CD4-positive, alpha-beta T cell treated with Interleukin-12 subunit alpha and Interleukin-12 subunit beta, for 1 hour (primary cell): ENCODE measurements at regions not wholly inside any gene's neighbourhood (a gene's known extent, or its start where the extent isn't known, plus 50 kb on each side); places are given as distances from the start of the nearest gene placed in this dataset.

Experiments
- DNase-seq: peaks from one replicate; pipeline ENCODE4 v3.0.0-alpha.2; 2020

DNA sequence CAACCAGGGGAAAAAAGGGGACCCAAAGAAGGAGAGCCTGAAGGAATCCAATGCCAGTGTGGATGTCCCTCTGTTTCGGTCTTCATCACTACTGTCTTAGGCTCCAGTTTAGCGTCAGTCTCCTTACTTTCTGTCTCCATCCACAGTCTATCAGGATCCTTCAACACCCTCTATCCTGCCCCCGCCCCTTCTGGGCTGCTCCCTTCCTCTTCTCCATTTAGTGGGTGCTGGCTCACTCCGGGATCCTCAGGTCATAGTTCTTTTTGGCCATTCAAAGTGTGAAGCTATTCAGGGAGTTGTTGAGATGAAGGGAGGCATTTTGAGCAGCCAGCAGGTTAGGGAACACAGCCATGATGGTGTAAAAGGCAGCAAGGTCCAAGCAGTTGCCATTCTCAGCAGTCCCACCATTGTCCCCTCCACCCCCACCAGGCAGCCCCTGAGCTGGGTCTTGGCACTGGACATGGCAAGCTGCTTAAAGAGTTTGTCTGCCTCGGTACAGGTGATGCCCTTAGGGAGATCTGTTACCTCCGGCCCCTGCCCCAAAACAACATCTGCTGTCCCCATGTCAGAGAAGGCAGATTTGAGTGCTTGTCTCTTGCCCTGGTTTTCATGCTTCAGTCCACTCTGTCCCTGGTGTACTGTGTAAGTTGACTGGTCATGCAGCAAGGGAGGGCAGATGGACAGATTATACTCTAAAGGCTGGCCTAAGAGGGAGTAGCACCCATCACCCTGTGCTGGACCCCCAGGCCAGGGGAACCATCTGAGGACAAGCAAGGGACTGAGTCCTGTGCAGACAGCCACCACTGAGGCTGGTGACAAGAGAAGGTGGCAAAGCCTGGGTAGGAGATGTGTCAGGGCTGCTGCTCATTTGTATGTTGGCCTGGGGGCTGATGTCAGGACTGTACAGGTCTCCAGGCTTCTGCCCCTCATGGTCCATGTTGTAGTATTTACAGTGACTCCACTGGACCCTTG, 842.0 kb downstream of the HACE1 start:
- no peak for DNase-seq

DNA sequence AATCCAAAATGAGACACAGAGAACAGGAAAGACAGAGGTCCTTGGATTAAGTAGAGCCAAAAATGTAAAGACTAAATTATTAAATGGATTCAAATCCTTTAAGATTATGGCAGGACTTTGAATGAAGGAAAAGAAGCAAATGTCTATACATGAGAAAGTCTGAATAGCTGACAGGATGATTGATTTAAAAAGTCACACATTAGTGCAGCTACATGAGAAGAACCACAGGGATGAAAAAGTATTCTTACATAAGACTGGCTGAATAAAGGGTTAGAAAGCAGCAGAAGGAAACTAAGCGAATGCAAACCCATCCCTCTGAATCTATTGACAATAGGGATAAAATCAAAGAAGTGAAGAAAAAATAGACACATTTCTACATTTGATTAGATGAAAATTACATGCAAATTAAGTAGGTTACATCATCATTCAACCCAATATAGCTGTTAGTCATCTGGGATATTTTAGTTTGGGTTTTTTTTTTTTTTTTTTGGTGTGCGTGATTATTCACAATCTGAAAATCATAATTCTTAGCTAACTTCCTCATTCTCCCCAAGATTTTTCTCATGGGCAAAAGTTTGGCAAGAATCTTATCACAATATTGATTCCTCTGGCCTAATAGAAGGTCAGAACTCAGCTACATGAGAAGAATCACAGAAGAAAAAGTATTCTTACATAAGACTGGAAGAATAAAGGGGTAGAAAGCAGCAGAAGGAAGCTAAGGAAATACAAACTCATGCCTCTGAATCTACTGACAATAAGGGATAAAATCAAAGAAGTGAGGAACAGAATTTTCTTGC, 845.4 kb downstream of the HACE1 start:
- DNase-seq = no peak

DNA sequence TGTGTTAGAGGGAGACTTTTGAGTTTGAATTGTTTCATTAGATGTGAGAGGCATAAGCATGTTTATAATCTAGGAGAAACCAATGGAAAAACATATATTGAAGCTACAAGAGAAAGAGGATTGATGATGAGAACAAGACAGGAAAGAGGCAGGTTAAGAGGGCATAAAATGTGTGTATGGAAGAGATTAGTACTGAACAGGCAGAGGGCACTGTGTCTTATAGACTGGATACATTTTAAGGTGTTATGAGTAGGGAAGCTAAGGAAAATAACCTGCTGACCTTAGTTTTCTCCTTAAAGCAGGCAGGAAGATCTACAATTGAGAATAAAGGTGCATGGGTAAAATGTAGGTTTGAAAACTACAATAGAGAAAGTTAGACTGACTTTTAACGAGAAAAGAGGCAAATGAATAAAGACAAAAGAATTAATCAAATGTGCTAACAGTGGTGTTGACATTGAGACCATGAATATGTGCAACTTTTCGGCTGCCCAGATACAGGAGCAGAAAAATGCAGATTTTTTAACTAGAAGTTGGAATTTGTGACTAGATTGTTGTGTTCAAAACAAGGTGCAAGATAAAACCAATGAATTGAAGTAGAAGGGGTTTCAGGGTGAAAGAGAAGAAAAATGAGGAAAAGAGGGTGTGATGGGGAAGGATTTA, 846.3 kb downstream of the HACE1 start:
- no peak for DNase-seq

DNA sequence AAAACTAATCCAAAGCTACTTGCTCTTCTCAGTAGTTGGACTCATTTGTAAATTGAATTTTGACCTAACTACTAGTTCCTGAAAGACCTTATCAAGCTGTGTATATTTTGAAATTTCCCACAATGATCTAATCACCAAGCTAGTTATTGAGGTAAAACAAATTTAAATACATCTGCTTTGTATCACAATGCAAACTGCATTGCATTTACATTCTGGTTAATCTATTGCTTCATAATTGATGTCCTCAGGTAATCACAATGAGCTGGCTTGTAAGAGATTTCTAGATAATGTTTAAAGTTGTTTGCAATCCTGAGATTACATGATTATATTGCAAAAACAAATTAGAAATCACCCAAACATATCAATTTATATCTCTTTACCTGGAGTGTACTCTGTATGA, 848.8 kb downstream of the HACE1 start:
- DNase-seq = no peak

DNA sequence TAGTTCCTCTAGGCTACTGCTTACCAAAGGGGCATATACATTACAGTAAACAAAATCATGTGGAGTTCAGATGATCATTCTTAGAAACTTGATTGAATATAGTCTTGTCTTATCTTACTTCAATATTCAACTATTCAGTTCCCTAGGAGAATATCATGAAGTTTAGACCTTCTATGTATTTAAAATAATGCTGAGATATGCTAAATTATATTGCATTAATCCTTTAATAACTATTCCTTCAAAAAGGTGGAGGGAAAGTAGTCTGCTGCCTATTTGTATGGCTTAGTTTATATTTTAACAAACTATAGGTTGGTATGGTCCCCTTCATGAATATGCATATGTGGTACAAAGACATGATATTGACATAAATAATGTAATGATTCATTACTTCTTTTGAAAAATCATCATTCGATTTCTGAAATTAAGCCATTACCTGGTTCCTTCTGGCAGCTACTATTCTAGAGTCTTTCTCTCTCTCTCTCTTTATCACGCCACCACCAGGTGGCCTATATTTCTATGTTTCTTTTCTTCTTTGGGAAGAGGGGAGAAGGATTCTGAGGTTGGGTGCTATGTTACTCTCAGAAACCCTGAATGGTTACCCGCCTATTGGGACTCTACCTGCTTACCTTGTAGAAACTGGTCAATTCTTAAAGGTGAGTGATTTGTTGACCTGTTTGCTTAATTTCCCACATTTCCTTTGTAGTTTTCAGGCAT, 855.8 kb downstream of the HACE1 start:
- DNase-seq = no peak

DNA sequence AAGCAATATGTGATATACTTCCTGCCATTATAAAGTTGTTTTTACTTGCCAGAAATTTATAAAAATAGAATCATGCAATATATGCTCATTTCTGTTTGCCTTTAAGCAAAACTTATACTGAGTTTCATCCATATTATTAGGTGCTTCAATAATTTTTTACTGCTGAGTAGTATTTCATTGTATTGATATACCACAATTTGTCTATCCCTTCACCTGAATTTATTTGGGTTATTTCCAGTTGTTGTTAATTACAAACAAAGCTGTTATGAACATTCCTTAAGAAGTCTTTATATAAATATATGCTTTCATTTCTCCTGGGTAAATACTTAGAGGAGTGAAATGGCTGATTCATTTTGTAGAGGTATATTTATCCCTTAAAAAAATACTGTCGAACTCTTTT, 864.1 kb downstream of the HACE1 start:
- DNase-seq = no peak

DNA sequence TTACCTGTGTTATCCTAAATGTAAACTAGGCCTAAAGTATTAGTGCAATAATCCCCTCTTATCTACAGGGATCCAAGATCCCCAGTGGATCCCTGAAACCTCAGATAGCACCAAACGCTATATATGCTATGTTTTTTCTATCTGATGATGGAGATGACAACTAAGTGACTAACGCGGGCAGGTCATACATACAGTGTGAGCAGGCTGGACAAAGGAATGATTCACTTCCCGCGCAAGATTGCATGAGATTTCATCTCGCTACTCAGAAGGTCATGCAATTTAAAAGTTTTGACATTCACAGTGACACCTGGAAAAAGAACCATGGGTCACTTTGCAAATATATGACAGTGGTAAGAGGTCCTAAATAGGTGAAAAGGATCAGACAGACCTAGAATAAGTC, 875.9 kb downstream of the HACE1 start:
- no peak for DNase-seq

DNA sequence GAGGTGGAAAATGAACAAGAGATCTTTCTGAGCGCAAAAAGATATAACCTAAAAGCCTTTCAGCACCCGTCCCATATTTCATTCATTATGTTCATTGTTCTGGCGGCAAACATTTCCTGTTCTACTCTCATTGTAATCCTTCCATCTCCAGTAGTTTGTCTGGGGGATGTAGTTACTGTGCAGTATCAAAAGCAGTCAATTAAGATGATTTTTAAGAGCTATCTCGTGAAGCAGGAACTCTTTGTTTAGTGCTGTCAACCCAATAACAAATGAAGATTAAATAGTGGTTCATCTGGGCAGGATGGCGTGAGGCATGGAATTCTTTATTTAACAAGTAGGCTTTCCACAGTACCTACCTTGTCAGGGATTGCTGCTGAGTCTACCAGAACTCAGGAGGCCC, 876.7 kb downstream of the HACE1 start:
- DNase-seq = no peak

DNA sequence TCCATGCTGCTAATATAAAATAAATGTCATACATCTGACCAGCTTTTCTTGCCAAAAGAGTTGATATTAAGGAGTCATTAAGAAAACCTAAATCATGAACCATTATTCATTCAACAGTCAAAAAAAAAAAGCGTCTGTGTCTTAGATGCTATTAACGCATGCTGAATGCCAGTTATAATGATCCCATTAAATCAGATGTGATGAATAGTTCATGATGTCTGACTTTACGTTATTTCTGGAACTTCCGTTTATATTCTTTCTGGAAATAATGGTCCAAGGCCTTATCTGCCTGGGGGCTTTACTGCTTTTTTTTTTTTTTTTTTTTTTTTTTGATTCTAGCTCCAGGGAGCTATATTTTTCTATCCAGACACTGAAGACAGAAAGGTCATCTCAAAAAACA, 877.1 kb downstream of the HACE1 start:
- no peak for DNase-seq

DNA sequence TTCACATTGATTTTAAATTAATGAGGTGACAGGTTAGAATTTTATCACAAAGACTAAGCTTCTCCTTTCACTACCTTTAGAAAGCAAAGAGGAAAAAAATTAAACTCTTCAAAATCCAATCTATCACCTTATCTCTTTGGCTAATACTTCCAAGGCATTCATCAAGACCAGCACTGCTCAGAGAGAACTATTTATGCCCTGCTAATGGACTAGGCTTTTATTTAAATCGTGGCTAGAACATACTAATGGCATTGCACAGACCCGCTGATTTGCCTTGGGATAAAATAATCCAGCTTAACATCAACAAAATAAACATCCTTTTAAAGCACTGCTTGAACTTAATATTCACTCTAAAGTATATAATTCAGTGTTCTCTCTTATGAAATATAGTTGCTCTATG, 880.4 kb downstream of the HACE1 start:
- DNase-seq = no peak

DNA sequence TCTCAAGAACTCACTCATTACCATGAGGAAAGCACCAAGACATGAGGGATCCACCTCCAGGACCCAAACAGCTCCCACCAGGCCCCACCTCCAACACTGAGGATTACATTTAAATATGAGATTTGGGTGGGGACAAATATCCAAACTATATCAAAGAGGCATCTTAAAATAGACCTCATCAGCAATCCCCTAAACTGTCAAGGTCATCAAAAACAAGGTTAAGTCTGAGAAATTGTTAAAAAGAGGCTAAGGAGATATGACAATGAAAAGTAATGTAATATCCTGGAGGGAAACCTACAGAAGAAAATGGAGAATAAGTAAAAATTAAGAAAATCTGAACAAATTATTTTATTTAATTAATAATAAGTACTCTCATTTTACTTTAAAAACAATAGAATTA, 922.3 kb downstream of the HACE1 start:
- no peak for DNase-seq

DNA sequence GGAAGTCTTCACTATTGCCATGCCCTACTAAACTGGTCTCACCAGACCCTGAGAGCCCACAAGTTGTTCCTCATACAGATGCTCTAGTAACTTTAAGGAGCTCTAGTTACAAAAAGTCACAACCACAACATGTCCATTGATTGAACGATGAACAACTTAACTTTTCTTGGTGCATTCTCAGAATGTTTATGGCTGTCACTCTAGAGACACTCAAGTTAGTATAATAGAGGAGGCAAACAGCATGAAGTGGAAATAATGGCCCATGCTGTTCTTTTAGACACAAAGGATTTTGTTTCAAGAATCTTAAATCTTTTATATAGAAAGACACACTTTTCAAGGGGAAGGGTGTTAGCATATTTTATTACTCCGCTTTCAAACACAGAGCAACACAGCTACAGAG, 934.4 kb downstream of the HACE1 start:
- DNase-seq = no peak

DNA sequence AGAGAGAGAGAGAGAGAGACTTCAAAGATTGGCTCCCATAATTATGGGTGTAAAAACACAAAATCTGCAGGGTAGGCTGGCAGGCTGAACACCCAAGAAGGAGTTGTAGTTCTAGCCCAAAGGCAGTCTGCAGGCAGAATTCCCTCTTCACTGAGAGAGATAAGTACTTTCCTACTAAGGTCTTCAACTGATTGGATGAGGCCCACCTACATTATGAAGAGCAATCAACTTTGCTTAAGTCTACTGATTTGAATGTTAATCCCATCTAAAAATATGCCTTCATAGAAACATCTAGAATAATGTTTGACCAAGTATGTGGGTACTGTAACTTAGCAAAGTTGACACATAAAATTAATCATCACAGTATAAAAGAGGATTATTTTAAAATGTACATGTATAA, 949.7 kb downstream of the HACE1 start:
- DNase-seq = no peak

DNA sequence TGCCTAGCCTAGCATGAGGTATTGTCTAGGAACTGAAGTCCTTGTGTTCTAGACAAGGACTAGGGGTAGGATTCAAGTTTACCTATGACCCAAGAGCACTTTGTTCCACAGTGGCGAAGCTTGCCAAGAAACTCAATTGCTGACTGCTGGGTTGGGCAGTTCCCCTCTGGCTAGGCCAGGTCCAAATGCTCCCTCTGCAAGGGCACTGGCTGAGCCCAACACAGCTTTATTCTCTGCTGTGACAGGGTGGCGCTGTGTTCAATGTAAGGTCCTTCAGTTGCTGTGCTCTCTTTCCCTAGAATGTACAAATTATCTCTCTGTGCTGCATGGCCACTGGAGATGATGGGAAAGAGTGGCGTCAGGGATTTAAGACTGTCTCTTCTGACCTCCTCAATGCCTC, 950.8 kb downstream of the HACE1 start:
- no peak for DNase-seq

DNA sequence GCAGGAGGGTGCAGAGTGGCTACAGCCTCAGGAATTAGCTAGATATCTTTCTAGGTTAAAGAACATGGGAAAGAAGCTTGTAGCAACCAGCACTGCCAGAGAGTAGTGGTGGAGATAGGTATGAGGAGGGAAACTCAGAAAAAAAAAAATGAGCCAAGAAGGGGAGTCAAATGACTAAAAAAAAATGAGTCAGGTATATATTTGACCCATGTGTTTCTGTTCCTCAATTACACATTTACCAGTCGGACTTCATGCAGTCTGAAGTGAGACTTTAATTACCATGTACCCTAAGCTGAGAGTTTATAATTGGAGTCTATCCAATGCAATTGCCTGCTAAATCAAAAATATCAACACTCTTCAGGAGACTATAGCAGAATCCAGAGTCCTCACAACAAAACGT, 964.6 kb downstream of the HACE1 start:
- no peak for DNase-seq

DNA sequence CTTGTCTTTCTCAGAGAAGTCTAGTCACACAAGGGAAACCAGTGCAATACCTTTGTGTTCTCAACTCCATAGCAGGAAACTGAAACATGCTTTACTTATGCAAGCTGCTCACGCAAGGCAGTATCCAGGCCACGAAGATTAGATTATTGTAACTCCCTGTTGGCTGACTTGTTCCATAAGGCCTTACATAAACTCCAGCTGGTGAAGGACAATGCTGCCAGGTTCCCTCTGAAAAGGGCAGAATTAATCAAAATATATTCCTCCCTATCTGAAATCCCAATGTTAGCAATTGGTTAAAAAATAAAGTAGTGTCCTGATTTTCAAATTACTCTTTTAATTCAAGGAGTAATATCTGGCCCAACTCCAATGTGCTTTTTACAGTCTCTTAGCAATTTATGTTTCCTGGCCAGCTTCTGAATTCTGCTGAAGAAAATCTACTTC, 966.6 kb downstream of the HACE1 start:
- DNase-seq = no peak

DNA sequence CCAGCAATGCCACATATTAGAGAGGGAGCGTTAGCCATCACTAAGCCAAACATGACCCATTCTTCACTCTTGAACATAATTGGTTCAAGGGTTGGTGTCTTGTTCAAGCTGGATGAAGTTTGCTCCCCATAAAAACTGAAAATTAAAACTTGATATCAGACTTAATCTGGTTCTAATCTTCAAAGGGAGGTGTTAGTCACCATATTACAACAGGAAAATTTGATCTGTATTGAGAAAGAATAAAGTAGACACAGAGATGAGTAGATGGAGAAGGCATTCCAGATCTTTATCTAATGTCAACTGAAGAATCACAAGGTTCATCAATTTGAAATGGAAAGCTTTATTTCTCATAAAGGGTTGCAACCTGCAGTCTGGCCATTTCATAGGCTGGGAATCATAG, 972.8 kb downstream of the HACE1 start:
- no peak for DNase-seq

DNA sequence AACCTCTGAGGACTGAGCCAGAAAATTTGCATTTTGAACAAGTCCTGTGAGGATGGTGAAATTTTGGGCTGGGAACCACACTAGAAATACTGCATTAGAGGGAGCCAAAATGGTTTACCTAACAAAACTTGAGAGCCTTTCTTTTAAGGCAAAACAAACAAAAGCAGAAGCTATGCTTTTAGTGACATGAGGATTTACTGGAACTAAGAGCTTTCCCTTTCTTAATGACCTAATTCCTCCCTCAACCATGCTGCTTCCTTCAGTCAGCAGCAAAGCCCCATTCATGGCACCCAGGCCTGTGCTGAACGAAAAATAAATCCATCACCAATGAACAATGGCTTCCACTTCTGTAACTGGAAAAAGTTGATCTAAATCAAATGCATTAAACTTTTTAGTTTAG, 974.3 kb downstream of the HACE1 start:
- DNase-seq = no peak

DNA sequence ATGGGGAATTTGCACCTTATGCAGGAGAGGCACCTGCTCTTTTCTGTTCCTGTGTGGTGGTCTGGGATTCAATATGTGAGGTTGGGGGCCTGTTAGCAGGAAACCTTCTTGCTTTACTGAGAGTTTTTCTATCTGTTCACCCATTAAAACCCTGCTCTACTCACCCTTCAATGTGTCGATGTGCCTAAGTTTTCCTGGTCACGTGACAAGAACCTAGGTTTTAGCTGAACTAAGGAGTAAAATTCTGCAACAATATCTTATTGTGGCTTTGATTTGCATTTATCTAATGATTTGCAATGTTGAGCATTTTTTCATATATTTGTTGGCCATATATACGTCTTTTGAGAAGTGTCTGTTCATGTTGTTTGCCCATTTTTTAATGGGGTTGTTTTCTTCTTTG, 979.9 kb downstream of the HACE1 start:
- no peak for DNase-seq

DNA sequence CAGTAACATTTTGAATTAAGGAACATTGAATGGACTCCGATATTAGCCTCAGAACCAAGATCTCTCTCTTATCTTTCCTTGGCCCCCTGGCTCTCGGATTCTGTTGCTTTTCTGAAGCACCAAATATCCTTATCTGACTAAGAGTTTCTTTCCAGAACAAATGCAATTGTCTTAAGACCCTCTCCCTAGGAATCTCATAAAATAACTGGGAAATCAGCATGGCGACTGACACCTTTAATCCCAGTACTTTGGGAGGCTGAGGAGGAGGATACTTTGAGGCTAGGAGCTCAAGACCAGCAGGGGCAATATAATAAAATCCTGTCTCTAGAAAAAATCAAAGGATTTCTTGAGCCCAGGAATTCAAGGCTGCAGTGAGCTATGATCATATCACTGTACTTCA, 984.5 kb downstream of the HACE1 start:
- no peak for DNase-seq

DNA sequence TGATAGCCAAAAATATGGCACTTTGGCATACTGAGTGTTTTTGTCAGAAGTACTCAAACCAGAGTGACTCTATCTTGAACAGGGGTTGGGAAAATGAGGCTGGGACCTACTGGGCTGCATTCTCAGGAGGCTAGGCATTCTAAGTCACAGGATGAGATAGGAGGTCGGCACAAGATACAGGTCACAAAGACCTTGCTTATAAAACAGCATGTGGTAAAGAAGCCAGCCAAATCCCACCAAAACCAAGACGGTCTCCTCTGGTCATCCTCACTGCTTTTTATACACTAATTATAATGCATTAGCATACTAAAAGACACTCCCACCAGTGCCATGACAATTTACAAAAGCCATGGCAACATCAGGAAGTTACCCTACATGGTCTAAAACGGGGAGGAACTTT, 985.1 kb downstream of the HACE1 start:
- no peak for DNase-seq

DNA sequence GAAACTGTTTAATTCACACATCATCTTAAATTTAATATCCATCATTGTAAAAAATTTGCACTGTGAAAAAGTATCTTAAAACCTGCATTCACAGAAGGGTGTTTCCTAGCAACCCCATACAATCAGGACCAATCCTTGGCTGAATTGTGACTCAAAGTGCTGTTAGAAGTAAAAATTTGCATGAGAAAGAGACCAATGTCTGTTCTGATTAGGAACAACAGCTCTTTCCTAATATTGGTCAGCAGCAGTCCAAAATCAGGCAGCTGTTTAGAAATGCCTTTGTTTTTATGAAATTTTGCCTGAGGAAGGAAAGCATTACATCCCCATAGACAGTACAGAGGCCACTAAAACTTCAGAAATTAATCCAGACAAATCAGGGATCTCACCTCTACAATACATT, 987.0 kb downstream of the HACE1 start:
- no peak for DNase-seq

DNA sequence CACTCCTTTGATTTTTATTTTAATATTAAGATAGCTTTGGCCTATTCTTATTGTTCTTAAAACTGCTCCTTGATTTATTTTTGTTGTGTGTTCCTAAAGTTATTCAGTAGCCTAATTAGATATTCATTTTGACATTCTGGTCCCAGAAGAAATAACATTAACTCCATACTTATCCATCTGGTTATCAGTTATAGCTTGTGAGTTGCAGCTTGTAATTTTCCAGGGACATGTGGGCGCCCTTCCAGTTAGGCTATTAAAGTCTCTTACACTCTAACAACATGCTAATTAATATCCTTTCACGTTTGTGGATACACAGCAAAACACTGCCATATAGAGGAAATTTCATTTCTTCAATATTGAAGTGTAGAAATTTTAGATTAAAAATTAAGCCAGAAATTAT, 987.5 kb downstream of the HACE1 start:
- DNase-seq = no peak
